ENCODE measurements at regions not wholly inside any gene's neighbourhood (a gene's known extent, or its start where the extent isn't known, plus 50 kb on each side); places are given as distances from the start of the nearest gene placed in this dataset.
"Not testable (repeated sequence)": the region's sequence is repeated elsewhere in the genome, so short reads cannot be mapped to it uniquely, and the experiment has no call there.

GRCh38 chr4:179051206-179051605, 1609.0 kb upstream of the AGA start:
- no peaks in the 10 kb centered on the region for H3K27me3 ChIP-seq
- no peaks in the 10 kb centered on the region for H3K9me3 ChIP-seq
- TF ChIP-seq CTCF (IDR thresholded peaks at IDR 0.05; ENCODE audit: low read depth, low read length): no peak
- no peak for DNase-seq
- no peaks in the 10 kb centered on the region for H3K36me3 ChIP-seq
- no peak overlapping the region for H3K4me3 ChIP-seq (ENCODE audit: low read depth, low read length)
- H3K4me1 ChIP-seq: peaks cover 8% of the 10 kb centered on the region

GRCh38 chr4:179059396-179059795, 1617.2 kb upstream of the AGA start:
- no peaks in the 10 kb centered on the region for H3K36me3 ChIP-seq
- no peaks in the 10 kb centered on the region for H3K4me1 ChIP-seq
- DNase-seq: no peak
- no peak overlapping the region for H3K4me3 ChIP-seq (ENCODE audit: low read depth, low read length)
- no peaks in the 10 kb centered on the region for H3K27me3 ChIP-seq
- no peaks in the 10 kb centered on the region for H3K9me3 ChIP-seq
- no peak for TF ChIP-seq CTCF (IDR thresholded peaks at IDR 0.05; ENCODE audit: low read depth, low read length)

DNA sequence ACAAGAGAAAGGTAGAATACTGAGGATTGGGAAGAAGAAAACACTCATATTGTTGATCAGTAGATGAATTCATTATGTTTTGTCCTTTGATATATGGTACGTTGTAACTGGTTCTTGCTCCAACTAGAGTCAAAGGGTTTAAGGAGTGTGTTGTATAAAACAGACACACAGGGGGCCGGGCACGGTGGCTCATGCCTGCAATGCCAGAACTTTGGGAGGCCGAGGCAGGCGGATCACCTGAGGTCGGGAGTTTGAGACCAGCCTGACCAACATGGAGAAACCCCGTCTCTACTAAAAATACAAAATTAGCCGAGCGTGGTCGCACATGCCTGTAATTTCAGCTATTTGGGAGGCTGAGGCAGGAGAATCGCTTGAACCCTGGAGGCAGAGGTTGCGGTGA, 1624.0 kb upstream of the AGA start:
- H3K9me3 ChIP-seq; H3K4me1 ChIP-seq; H3K36me3 ChIP-seq; H3K27me3 ChIP-seq; H3K4me3 ChIP-seq (ENCODE audit: low read depth, low read length); DNase-seq: not testable (repeated sequence)

DNA sequence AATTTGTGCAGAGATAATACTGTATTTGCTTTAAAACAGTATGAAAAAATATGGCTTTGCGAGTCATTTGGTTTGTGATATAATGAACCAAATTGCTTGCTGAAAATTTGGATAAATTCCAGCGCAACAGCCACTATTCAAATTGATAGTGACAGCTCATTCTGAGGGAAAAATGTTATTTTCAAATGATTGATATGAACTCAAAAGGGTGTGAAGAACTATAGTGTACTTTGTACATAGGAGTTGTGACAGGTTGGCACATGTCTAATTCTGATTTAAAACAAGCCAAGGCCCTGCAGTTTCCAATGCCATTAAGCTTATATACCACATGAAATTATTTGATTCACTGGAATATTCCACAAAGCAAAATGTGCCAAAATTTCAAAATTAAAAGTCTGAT, 1628.9 kb upstream of the AGA start:
- Histone ChIP-seq H3K4me3 (ENCODE audit: low read depth, low read length) (no peak overlapping the region), H3K4me1 (no peaks in the 10 kb centered on the region), H3K36me3 (no peaks in the 10 kb centered on the region), H3K9me3 (no peaks in the 10 kb centered on the region), H3K27me3 (no peaks in the 10 kb centered on the region)
- no peak for TF ChIP-seq CTCF (IDR thresholded peaks at IDR 0.05; ENCODE audit: low read depth, low read length)
- no peak for DNase-seq

DNA sequence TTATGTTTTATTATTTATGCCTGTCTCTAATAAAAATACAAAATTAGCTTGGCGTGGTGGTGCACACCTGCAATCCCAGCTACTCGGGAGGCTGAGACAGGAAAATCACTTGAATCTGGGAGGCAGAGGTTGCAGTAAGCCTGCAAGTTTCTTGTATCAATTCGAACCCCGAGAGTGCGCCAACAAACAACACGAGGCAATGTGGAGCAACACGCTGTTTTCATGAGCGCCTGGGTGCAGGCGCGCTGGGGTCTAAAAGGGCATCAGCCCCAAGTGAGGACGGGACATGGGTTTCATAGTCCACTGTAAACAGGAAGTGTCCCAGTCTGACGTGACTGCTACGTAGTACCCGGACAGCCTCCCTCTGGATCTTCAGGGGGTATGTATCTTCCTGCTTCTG, 1634.6 kb upstream of the AGA start:
- no peak overlapping the region for H3K4me3 ChIP-seq (ENCODE audit: low read depth, low read length)
- H3K9me3 ChIP-seq: no peaks in the 10 kb centered on the region

DNA sequence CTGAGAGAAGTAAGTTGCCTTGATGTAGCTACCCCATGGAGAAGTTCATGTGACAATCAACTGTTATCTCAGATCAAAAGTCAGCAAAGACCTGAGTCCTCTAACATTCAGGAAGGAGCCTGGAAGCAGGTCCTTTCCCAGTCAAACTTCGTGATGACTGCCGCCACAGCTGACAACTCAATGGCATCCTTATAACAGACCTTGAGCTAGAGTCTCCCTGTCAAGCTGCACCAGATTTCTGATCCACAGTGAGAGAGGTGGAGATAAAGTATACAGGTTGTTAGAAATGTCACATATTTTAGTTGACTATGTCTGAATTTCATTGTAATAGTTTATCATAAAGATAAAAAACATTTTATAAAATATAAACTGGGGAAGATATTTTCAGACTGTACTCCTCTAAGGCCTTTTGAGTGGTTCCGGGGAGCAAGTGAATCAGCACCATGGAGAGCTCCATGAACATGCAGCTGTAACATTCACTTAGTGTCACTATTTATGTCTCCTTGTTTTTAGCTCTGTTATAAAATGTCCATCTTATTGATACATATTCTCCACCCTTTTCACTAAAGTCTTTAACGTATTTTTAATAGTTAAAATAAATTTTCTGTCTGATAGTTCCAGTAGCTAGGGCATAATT, 1653.5 kb upstream of the AGA start:
- Histone ChIP-seq H3K4me3 (ENCODE audit: low read depth, low read length) (no peak overlapping the region), H3K27me3 (no peaks in the 10 kb centered on the region), H3K9me3 (no peaks in the 10 kb centered on the region), H3K36me3 (no peaks in the 10 kb centered on the region), H3K4me1 (no peaks in the 10 kb centered on the region)
- DNase-seq: no peak
- no peak for TF ChIP-seq CTCF (IDR thresholded peaks at IDR 0.05; ENCODE audit: low read depth, low read length)

More for the DNA sequence above, 1634.6 kb upstream of the AGA start:
- TF ChIP-seq CTCF (IDR thresholded peaks at IDR 0.05; ENCODE audit: low read depth, low read length): no peak
- Histone ChIP-seq H3K27me3 (no peaks in the 10 kb centered on the region), H3K36me3 (no peaks in the 10 kb centered on the region), H3K4me1 (no peaks in the 10 kb centered on the region)
- DNase-seq: no peak

DNA sequence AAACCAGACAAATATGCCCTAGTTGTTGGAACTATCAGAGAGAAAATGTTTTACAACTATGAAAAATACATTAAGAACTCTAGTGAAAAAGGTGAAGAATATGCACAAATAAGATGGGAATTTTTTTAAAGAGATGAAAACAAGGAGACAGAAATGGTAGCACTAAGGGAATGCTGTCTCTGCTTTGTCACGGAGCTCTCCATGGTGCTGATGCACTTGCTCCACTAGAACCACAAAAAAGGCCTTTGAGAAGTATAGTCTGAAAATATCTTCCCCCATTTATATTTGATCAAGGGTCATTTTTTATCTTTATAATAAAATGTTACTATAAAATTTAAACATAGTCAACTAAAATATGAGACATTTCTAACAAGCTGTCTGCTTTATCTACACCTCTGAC, 1655.5 kb upstream of the AGA start:
- TF ChIP-seq CTCF (IDR thresholded peaks at IDR 0.05; ENCODE audit: low read depth, low read length): no peak
- no peak for DNase-seq

More for the DNA sequence above, 1655.5 kb upstream of the AGA start:
- H3K36me3 ChIP-seq: no peaks in the 10 kb centered on the region
- no peaks in the 10 kb centered on the region for H3K27me3 ChIP-seq
- H3K4me1 ChIP-seq: no peaks in the 10 kb centered on the region
- no peak overlapping the region for H3K4me3 ChIP-seq (ENCODE audit: low read depth, low read length)
- no peaks in the 10 kb centered on the region for H3K9me3 ChIP-seq
